Suppressor macrophage (primary cell): ENCODE measurements at regions not wholly inside any gene's neighbourhood (a gene's known extent, or its start where the extent isn't known, plus 50 kb on each side); places are given as distances from the start of the nearest gene placed in this dataset.
"Not testable (repeated sequence)": the region's sequence is repeated elsewhere in the genome, so short reads cannot be mapped to it uniquely, and the experiment has no call there.

ENCODE experiments used
- DNase-seq, 4 experiments: peaks; one replicate each; pipeline ENCODE4 v3.0.0-alpha.2; 2020 to 2022

DNA sequence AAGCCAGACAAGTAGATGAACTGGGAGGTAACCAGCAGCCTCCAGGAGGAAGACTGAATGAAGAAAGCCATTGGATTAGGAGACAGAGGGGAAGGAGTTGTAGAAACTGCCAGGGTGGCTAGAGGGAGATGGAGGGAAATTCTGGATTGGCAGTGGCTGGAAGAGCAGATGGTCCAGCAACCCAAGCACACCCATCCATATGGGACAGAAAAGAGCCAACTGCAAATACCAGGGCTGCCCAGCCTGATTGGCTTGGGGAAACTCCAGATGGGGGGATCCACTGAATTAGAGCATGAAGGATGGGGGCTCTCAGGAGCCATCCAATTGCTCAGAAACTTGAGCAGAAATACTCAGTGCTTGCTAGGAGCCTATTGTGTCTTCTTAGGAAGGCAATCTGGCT is 173.5 kb upstream of the EPB41L3 start:
- DNase-seq: no peak

DNA sequence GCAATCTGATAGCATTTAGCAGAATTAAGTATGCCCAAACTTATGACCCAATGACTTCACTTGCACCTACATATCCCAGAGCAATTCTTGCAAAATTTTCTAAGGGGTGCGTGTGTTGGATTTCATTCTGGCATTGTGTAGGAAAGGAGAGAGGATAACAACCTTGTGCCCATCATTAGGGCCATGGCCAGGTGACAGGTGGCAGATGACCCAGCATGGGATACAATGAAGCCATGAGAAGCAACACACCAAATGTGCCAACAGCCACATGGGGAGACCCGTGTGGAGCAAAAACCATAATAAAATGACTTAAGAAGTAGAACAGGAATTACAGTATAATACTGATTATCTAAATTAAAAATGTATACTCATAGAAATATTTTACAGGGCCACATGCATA is 166.9 kb upstream of the EPB41L3 start:
- no peak for DNase-seq

DNA sequence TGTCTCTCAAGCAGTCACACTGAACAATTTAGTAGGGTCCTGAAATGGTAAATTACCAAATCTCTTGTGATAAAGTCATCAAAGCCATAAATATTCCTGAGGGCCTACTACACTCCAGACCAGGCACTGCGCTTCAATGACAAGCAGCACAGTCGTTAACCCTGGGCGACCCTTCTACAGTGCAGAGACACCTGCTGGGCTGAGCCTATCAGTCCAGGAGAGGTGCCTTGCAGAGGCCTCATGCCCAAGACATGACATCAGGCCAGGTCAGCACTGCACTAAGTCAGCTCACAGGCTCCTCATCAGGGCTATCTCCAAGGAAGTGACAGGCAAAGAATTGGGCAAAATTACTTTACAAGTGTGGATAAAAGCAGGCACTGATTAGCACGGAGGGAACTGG is 166.4 kb upstream of the EPB41L3 start:
- no peak for DNase-seq

DNA sequence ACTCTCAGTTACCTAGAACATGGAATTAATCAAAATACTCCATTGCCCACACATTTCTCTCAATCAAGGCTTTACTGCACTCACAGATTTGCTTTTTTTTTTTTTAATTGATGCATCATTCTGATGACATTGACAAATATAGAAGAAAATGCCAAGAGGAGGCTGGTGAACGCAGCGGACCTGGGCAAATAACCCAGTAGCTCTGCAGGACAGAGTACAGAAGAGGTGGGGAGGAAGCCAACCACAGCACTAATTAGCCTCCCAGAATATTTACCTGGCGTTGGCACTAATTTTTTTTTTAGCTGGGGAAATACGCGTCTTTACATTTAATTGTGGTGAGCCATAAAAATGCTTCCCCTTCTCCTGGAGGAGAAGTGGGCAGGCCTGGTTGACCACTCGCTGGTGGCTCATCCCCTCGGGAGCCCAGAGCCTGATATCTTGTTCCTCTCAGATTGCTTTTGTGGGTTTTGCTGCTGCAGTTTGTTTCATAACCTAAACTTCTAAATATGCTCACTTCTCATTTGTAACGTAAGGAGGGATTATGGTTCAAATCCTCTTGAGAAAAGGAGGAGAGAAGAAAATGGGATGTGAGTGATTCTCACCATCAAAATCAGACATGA is 165.8 kb upstream of the EPB41L3 start:
- DNase-seq: peak; percentile 11 to 68 (median 46)

DNA sequence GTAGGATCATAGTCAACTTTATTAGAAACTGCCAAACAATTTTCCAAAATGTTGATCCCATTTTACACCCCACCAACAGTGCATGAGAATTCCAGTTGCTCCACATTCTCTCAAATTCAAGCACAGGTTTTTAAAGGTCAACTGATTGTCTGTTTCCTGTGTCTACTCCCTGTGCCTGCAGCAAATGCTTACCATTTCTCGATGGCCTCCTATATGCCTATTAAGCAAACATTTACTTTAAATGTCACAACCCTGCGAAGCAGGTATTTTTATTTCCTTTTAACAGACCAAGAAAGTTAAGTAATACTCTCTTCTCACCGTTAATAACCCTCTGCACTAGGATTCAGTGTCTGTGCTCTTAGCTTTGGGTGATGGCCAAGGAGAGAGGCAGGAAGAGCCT is 163.8 kb upstream of the EPB41L3 start:
- DNase-seq: no peak

DNA sequence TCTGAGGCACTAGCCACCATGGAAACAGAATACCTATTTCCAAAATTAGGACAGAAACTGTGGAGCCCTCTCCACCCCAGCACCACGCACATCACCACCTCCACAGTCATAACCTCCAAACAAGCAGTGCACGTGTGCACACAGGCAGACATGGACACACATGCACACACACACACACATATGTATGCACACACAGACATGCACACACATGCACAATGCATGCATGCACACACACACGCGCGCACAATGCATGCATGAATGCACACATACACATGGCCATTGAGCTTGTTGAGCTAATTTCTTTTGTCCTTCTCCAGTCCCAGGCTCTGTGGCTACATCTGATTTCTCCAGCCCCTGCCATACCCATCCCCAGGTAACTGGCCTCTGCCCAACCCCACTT is 161.6 kb upstream of the EPB41L3 start:
- DNase-seq: no peak

DNA sequence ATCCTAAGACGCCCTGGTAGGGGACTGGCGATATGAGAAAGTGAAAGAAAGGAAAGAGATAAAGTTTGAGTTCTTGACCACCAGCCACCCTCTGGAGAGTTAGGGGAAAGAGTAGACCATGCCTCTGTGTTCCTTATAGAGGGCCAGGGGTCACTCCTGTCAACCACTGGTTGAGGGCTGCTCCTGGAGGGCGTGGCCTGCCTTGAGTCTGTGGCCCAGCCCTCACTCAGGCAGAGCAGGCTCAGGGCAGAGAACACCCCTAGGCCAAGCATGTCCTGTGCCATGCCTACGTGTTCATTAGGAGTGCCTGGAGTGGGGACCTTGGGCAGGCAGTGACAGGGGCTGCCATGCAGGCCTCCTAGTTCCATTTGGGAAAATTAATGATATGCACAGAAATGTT is 161.1 kb upstream of the EPB41L3 start:
- DNase-seq: no peak

DNA sequence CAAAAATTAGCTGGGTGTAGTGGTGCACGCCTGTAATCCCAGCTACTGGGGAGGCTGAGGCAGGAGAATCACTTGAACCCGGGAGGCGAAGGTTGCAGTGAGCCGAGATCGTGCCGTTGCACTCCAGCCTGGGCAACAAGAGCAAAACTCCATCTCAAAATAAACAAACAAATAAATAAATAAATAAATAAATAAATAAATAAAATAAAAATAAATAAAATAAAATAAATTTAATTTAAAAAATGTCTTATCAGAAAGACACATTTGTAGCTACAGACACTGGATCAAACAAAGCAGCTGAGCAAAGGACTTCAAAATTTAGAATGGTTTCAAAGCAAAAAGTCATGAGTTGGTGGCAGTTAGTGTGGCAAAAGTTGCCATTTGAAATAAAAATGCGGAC is 158.2 kb upstream of the EPB41L3 start:
- DNase-seq: not testable (repeated sequence)

DNA sequence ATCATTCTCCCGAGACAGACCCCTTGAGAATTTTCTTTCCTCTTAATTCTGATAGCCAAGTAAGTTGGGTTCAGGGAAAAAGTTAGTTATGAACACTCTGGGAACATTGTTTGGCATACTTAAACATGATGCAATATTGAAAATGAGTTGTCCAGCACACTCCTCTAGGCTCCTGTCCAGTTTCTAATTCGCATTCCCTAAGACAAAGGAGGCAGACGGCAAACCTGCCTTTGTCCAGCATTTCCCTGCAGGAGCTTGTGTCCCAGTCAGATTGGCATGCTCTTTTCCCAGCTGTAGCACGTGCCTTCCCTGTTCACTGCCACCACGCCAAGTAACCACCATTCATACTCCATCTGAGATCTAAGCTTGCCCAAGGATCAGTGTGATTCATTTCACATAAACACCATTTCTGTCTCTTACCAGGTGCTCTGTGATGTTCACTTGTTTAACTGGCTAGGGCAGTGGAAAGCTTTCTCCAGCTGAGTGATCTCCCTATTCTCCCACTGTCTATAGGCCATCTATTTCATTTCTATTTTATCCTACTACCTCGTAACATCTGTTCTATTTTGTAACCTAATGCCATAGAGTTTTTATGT is 150.0 kb upstream of the EPB41L3 start:
- DNase-seq: no peak

DNA sequence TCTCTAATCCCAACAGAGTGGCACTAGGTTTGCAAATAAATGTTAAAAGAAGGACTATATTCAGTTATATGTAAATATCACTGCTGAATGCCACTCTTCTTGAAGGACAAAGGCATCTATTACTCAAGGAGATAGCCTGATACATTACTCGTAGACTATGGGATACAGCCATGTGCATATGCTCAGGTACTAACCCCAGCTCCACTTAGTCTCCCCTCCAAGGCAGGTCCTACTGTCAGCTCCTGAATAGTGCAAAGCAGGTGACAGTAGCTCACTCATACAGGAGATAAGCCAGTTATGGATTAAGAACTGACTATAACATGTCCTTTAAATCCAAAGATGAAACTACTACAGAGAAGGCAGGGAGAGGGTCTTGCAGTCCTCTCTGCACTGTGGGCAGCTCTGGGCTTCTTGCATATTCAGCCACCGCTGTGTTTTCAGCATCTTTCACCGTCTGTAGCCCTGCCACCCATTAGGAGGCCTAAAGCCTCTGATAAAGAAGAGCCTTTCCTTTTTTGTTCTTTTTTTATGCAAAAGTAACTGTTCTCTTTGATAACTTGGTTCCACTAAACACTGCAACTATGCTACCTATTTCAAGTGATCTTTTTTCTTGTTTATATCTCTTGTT is 135.1 kb upstream of the EPB41L3 start:
- DNase-seq: no peak

DNA sequence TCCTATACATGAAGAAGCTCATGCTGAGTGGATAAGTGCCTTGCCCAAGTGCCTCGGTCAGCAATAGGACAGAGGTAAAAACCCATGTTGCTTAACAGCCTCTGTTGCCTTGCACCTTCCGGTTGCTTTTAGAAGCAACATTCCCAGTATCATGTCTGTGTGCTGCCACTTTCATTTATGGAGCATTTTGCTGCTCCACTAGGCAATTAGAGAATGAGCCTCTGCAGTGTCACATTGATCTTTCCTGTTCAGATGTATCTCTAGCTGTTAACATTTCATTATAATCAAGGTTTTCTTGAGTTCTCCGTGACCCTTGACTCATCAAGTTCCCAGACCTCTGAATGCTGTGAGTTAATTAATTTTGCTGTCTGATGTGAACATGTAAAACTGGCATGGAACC is 134.5 kb upstream of the EPB41L3 start:
- DNase-seq: no peak

DNA sequence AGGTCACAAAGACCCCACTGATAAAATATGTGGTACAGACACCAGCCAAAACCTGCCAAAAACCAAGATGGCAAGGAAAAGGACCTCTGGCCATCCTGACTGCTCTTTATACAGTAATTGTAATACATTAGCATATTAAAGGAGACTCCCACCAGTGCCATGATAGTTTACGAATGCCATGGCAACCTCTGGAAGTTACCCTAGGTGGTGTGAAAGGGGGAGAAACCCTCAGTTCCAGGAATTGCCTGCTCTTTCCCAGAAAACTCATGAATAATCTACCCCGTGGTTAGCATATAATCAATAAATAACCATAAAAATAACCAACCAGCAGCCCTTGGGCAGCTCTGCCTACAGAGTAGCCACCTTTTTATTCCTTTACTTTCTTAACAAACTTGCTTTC is 129.8 kb upstream of the EPB41L3 start:
- no peak for DNase-seq

DNA sequence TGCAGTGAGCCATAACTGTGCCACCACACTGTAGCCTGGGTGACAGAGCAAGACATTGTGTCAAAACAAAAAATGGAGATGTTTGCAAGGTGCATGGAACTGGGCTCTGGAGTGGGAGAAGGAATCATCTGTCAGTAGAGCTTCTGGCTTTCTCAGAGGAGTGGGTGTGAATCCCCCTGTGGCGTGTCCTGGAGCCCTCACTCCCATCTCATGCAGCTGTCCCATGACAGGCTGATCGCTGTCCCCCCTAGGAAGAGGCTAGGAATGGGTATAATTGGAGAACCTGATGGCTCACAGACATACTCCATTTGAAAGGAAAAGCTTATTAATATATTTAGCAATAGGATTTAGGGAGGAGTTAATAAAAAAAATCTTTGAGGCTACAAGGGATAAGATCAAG is 125.8 kb upstream of the EPB41L3 start:
- DNase-seq: no peak

DNA sequence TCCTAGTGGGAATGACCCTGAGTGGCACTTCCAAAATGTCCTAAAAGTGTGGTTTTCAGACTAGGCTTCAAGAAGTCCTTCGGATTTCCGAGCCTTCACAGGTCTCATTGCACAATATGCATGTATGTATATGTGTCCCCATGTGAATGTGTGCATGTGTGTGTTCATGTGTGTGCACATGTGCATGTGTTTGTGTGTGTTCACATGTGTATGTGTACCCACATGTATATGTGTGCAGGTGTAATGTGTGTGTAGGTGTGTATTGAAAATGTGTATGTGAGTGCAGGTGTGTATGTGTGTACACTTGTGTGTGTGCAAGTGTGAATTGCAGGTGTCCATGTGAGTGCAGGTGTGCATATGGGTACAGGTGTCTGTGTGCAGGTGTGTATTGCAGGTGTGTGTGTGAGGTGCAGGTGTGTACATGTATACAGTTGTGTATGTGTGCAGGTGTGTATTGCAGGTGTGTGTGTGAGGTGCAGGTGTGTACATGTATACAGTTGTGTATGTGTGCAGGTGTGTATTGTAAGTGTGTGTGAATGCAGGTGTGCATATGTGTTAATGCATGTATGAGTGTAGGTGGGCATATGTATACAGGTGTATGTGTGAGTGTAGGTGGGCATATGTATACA is 124.4 kb upstream of the EPB41L3 start:
- no peak for DNase-seq

DNA sequence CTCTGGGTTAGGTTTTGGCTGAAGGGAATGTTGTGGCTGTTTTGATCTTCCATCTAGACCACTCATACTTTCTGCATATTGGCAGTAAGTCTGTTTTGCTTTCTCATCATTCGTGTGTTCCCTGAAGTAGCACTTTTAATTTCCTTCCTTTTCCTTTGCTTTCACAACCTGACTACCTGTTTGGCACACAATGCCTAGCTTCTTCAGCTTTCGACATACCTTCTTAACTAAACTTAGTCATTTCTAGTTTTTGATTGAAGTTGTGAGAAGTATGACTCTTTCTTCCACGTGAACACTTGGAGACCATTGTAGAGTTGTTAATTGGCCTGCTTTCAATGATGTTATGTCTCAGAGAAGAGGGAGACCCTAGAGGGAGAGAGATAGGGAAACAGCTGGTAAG is 123.6 kb upstream of the EPB41L3 start:
- no peak for DNase-seq

DNA sequence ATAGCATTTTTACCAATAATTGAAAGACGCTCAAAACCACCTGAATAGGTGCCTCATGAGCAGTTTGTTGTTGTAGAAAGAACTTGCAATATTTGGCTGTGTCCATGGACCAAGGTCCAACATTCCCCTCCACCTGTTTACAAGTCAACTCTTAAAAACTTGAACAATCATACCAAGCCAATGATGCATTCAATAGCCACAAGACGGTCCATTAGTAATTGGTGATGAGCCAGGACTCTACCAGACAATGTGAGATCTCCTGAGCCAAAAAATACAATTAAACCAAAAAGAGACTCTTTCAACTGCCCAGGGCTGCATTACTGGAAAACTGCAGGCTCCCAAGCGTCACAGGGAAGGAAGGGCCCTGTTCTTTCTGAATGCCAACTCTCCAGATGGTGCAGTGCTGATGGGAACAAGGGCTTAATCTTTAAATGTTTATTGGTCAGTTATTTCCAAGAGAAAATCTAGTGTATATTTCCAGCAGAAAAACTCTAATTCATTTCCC is 118.8 kb upstream of the EPB41L3 start:
- no peak for DNase-seq

DNA sequence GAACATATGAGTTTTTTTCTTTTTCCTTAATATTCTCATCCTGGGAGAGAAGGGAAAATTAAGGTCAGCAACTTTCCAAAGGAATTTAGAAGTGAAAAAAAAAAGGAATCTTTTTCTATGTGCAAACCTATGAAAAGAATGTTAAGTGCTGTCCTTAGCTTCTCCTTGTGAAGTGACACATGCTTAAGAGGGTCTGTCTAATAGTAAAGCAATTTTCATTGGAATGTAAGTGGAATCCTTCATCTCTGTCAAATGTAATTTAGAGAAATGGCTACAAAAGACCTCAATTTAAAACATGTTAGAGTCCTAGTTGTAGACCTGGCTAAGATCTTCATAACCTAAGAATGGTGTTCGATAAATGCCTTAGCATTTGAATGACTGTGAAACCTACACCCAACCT is 117.4 kb upstream of the EPB41L3 start:
- DNase-seq: no peak

DNA sequence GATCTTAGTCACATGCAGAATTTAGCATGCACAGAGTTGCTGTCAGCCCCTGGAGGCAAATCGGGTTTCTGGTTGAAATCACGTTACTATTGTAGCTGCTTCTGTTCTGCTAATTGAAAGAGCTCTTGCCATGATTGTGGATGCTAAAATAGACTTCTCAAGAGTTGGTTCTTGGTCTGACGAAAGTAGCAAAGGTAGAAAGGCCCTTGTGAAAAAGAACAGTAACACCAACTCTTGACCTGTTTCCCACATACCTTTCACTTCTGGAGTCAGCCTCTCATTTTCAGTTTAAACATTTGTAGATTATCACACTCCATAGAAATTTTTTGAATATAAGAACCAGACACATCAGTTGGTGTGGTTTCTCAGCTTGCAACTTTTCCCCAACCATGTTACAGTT is 110.0 kb upstream of the EPB41L3 start:
- DNase-seq: no peak

DNA sequence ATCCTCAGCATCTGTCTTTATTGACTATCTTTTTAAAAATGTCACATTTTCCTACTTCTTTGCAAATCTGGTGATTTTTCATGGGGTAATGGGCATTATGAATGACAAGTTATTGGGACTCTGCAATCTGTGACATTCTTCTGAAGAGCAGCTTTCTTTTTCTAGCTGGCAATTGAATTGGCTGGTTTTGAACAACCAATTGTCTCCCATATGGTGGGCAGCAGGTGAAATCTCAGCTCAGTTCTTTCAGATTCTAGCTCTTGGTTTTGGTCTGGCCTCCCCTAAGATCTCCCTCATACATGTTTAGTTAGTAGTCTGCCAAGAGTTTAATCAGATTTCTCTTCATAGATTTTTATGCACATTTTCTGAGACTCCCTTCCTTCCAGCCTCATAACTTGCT is 107.9 kb upstream of the EPB41L3 start:
- DNase-seq: no peak

DNA sequence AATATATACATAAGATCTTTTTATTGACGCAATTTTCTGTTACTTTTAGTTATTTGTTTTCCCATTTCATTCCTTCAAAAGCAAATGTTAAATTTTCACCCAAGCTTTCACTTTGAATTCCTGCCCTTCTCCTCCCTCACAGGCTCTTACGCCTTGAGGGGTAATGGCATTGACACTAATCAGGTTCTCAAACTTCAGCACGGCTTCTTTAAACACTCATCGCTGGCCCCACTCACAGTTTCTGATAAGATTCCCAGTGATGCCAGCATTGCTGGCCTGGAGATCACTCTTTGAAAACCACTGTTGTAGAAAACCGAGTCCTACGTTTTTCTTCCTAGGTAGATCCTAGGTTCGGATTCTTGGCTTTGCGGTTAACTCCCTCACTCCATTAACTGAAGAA is 105.6 kb upstream of the EPB41L3 start:
- DNase-seq: no peak

DNA sequence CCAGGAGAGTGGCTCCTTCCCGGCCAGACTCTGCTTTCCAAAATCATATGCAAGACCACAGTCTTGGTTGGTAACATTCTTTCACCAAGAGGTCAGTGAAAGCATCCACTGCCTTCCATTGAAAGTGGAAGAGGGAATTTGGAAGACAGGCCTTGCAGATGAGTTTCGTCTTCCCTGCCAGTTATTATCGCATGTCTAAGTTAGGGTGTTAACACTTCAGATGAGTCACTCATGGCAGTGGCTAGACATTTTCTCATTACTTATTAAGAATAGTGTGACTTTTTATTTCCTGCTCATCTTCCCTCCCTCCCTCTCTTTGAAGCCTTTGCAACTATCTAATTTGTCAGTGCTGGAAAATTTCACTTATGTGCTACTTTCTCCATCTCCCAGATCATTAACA is 102.9 kb upstream of the EPB41L3 start:
- no peak for DNase-seq

DNA sequence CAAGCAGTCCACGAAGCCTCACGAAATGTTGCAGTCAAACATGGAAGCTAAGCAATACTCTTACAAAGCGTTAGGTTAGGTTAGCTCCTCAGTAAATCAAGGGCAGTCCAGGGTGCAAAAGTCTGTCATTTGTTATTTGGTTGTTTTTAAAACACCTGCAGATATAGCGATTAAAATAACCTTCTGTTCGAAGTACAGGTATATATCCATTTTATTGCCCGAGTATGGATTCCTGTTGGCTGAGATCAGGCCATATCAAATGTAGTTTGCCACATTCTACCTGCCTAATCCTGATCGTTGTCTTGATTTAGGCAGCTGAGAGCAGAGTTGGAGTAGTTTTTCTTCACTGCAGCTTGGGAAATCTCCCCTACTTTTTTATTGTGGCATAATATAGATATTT is 99.5 kb upstream of the EPB41L3 start:
- DNase-seq: no peak

DNA sequence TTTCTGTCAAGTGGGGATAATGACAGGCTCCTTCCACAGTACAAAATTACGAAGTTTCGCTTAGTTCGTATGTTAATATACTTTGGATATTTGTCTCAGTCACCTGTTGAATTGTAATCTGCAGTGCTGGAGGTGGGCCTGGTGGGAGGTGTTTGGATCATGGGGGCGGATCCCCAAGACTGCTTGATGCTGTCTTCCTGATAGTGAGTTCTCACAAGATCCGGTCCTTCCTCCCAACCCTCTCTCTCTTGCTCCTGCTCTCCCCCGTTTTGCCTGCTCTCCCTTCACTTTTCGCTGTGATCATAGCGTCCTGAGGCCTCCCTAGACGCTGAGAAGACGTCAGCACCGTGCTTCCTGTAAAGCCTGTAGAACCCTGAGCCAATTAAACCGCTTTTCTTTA is 97.1 kb upstream of the EPB41L3 start:
- DNase-seq: no peak

DNA sequence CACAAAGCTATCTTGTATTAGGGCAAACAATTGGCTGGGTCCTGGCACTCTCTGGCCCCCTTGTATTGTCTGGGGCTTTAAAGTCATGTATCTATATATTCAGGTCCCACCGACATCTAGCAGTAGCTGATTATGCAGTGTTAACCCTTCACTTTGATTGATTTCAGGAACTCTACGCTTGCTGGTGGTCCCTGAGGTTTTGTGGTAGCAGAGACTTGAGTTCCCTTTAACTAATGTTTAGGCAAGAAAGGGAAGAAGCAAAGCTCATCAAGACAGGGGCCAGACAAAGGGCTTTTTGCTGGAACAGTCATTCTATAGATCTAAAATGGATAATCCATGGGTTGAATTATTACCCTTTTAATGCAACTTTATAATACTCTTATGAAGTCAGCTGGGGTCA is 95.3 kb upstream of the EPB41L3 start:
- DNase-seq: no peak
